HG03342 (cell line): ENCODE measurements at regions not wholly inside any gene's neighbourhood (a gene's known extent, or its start where the extent isn't known, plus 50 kb on each side); places are given as distances from the start of the nearest gene placed in this dataset.
"Not testable (repeated sequence)": the region's sequence is repeated elsewhere in the genome, so short reads cannot be mapped to it uniquely, and the experiment has no call there.

Source experiments
- ATAC-seq: cut with Tn5 transposase; IDR thresholded peaks from one replicate; pipeline ENCODE4 v1.9.1; 2021; ENCODE audit warnings: mild to moderate bottlenecking, moderate library complexity; ENCODE audit not compliant: unreplicated experiment

DNA sequence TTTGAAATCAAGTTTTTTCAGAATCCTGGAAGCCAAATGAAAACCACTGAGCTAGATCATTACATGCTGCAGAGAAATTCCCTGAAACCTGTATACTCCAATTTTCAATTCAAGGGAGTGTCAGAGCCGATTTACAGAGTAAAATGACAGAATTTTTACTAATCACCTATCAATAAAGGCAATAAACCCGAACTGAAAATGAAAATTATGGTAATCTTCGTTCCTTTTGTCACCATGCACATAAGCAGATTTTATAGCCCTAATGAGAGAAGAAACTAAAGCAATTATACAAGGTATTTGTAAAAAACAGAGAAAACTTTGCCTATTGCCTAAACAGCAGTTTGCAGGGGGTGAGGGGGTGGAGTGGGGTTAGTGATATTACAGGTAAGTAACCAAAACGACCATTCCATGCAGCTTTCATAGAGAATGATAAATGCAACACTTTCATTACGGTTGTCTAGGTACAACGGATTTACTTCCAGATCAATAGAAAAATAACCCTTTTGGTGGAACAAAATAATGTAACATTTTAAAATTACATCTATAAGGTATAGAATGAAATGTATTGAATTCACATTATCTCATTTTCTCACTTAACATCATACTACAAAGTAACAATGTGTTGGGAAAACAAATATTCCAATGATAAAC is 115.2 kb upstream of the BEND6 start:
- ATAC-seq = no peak

DNA sequence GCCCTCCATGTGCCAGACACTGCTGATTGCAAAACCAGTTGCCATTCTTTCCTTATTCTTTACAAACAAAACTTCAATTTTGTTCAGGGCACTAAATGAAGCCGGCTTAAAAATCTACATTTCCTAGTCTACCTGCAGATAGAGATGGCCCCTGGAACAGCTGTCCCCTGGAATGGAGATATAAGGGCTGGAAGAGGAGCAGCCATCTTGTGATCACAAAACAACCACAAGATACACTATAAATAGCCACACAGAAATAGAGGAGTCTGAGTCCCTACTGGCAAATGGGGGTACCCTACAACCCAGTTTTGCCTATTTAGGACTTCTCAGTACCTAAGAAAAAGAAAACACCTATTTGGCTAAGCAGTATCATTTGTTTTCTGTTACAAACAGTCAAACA is 115.9 kb upstream of the BEND6 start:
- ATAC-seq = no peak

DNA sequence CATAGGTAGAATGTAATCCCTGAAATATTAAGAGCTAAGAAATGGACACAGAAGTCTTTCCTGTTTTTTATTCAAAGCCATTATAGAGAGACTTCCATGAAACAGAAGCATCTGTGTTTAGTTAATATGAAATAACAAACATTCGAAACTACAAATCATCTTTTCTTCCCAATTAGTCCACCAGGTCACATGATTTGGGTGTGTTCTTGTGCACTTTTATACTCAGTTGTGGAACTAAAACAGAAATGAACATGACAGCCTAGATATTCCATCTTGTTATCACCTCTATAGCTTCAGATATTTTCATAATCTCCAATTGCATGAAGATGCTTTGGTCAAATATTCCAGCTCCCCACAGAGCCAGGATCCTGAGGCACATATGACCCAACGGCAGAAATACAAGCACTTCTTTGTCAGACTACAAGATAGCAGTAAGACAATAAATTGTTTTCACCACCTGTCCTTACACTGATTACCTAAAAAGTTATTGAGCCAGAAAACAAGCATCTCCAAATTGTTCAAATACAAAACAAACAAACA is 116.8 kb upstream of the BEND6 start:
- no peak for ATAC-seq

DNA sequence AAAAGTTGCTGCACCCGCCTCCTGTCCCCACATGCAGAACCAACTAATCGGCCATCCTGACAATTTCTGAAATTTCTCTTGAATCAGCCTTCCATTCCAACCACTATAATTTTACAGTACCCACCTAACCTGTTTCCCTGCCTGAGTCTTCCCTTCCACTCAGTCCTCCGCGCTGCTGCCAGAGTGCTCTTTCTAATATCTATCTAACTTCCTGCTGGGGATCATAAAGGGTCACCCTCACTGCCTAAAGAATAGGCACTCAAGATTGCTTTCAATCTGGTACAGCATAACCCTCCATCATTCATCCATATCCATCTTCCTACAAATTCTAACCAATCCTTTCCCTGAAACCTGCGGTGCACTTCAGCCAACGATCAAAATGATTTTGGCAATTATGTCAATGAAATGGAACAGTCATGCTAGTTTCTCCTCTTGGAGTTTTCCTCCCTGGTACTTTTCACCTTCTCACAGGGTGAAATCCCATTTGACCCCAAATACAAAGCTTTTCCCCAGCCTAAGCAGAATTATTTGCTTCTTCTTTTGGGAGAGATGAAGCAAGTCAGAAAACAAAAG is 117.5 kb upstream of the BEND6 start:
- ATAC-seq = no peak

DNA sequence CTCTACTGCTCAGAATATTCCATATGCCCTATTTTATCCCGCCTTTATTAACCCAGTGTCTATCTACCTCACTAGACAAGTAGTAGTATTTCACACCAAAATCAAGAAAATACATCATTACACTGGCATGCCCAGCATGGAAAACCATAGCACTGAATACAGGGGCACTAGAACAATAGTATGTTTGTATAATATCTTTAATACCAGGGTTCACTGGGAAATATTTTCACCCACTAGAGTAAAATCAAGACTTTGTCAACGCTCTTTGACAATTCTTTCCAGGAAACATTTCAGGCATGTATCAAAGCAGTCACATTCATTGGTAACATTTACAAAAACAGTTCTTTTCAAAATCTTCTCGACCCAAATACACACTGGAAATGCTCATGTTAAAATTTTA is 119.3 kb upstream of the BEND6 start:
- ATAC-seq = no peak

DNA sequence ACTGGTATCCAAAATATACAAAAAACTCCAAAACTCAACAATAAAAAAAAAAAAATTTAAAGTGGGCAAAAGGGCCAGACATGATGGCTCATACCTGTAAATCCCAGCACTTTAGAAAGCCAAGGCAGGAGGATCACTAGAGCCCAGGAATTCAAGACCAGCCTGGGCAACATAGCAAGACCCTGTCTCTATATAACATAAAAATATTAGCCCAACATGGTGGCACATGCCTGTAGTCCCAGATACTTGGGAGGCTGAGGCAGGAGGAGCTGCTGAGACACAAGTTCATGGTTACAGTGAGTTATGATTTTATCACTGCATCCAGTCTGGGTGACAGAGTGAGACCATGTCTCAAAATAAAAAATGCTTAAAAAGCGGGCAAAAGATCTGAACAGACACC is 121.0 kb upstream of the BEND6 start:
- ATAC-seq = no peak

DNA sequence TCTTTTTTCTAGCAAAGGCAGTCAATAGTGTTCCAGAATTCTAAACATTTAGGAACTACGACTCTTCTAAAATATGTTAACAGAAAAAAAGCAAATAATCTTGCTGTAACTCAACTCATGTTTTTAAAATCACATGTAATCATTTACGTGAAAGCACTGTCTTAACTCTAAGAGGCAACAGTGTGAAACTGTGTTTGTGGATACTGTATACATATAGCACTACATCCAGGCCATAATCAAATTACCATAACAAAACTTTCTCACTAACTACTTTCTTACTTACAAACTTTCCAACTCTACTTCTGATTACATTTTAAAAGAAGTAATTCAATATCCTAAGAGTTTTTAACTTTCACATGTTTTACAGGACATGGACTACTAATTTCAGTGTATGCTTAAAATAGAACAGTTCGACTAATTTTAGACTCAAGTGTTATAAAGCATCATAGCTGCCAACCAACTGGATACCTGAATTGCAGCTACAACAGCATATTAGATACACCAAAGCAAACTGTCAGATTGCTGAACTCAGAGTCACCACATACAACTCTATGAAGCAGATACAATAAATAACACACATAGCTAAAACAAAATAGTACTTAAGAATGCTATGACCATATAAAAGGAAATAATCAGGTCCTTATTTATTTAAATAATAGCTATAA is 121.6 kb upstream of the BEND6 start:
- no peak for ATAC-seq

DNA sequence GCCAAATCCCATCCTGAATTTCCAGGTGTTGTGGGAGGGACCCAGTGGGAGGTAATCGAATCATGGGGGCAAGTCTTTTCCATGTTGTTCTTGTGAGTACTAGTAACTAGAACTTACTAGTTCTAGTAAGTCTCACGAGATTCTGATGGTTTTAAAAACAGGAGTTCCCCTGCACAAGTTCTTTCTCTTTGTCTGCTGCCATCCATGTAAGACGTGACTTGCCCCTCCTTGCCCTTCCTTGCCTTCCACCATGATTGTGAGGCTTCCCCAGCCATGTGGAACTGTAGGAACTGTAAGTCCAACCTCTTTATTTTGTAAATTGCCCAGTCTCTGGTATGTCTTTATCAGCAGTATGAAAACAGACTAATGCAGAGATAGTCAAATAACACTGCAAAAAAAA is 122.7 kb upstream of the BEND6 start:
- ATAC-seq = no peak

DNA sequence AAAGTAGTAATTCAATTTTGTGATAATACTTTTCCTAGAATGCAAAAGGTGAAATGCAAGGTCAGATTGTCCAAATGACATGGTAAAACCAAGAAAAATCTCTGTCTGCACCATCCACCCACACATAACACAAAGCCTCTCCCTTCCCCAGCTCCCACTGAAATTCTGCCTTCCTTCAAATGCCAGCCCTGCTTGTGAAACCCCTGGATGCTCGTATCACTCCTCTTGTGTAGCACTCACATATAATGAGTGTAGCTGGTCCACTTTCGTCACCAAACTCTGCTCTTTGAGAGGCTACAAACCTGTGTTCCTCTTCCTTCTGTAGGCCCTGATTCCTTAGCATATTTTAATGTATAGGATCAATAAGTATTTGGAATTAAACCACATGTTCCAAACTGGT is 123.6 kb upstream of the BEND6 start:
- ATAC-seq = no peak

DNA sequence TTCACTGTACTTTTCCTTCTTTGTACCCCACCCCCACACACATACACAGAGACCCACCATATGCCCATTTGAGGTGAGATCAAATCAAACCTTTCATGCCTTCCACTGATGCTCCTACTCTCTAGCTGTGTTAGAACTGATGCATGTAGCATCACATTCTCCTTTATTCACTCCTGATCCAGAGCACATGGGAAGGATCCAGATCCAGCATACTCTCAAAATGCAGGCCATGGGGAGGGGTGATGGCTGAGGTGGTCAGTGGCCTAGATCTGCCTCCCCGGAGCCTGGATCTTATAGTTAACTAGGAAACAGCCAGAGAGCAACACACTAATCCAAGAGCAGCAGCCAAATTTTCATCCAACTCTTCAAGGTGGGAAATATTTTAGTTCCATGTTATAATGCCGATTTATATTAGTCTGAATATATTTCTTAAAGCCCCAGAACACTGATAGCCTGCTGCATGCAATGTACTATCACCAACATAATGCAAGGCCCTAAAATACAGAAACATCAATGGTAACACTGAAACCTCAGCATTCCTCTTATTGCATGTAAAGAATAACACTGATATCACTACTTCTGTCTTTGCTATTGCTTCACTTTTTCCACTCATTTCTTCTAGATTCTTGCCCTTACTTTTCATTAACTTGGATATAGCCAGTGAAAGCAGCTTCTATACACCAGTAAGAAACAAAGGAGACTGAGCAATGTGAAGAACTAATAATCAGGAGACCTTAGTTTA is 126.8 kb upstream of the BEND6 start:
- no peak for ATAC-seq

DNA sequence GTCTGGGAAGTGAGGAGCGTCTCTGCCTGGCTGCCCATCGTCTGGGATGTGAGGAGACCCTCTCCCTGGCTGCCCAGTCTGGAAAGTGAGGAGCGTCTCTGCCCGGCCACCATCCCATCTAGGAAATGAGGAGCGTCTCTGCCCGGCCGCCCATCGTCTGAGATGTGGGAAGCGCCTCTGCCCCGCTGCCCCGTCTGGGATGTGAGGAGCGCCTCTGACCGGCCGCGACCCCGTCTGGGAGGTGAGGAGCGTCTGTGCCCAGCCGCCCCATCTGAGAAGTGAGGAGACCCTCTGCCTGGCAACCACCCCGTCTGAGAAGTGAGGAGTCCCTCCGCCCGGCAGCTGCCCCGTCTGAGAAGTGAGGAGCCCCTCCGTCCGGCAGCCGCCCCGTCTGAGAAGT is 130.5 kb upstream of the BEND6 start:
- not testable (repeated sequence) for ATAC-seq

DNA sequence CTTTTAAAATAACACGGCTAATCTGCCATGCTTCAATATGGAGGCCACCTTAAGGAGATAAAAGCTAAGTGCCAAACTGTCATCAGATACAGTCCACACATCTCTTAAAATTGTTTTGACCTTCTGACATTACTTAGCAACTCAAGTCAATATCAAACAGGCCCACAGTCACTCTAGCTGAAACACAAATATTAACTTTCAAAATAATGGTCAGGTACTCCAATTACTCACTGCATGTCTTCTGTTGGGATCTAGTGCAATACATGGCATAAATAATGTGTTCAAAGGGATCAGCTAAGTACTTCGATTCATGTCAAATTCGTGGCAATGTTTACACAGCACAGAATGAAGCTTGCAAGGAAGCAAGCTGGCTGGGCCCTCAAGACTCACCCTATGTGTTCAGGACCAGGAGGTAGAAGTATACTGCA is 133.9 kb upstream of the BEND6 start:
- no peak for ATAC-seq

DNA sequence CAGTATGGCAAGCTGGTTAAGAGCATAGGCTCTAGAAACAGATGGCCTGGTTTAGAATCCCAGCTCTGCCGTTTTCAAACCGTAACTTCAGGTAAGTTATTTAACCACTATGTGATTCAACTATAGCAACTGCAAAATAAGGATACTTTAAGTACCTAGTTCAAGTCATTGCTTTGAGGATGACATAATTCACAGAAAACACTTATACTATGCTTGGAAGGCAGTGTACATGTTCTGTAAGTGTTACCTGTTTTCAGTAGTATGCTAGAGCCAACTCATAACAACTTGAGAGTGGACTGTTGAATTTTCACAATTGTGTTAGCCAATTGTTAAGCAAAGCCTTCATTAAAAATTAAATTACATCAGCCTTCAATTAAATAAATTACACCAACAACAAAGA is 134.8 kb upstream of the BEND6 start:
- ATAC-seq = no peak

DNA sequence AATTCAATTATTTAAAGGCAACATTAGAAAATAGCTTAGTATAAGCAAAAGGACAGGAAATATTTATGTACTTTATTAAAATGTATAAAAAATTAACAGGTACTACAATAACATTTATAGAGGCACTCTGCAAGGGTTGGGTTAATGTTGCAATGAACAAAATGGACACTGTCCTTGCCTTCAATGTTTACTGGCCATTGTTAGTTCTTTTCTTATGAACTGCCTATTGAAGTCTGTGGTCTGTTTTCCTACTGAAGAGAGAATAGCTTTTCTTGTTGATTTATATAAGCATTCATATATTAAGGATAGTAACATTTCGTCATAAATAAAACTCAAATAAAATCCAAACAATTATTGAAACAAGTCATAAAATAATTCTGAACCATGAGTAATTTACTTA is 135.3 kb upstream of the BEND6 start:
- ATAC-seq = no peak

DNA sequence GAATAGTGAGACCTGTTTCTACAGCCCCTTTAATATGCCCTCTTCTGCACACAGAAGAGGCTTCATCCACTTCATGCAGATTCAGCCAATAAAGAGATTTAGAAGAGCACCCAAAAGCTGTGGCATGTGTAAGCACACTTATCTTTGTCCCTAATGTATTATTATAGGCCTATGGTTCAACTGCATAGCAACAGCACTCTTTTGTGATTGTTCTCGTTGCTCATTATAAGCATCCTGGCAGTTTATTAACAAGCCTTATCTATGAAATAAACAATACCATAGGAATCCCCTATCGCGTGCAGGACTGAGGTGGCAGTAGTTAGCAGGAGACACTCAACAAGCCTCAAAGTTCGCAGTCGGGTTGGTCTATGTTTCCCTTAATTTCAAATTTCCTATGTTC is 138.5 kb upstream of the BEND6 start:
- no peak for ATAC-seq

DNA sequence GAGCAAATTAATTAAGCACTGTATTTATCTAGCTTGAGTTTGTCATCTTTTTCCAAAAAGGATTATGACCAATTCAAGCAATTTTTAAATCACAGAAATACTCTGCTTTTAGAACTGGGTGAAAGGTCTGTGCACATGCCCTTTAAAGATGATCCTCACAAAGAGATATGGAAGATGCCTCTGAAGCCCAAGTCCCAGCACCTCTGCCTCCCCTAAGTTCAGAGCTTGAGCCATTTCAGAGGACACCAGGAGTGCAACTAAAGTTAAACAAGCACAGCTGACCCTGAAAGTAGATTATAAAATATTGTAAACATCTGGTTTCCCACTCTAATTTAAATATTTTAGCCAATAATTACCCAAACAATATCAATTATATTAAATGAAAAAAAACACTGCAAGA is 139.5 kb upstream of the BEND6 start:
- no peak for ATAC-seq

DNA sequence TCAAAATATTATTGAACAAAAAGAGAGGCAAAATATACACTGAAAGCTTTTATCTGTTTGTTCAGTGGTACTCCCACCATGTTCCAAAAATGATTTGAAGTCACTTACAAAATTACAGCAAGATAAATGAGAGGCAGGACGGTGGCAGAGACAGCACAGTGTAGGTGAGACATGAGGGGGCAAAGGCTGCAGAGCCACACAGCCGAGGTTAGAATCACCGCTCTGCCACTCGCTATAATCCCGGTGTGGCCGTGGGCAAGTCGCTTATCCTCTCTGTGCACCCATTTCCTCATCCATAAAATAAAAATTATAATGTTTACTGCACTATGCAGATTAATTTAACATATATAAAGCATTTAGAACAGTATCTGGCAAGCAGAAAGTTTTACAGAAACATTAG is 140.1 kb upstream of the BEND6 start:
- no peak for ATAC-seq

DNA sequence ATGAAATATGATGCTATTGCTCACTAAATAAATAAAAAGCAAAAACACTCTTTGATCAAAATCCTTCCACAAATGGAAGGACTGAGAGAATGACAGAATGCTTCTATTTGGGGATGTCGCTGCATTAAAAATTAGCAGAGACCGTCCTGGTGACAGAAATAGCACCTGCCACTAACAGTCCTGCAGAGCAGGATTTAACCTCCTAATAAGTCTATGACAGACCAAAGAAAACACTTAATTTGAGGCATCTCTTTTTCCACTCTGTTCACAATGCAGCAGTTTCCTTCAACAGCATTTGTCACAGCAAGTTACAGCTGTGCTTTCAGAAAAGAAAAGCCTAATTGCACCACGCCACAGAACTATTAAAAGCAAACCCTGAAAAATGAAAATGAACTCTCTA is 140.6 kb upstream of the BEND6 start:
- no peak for ATAC-seq

DNA sequence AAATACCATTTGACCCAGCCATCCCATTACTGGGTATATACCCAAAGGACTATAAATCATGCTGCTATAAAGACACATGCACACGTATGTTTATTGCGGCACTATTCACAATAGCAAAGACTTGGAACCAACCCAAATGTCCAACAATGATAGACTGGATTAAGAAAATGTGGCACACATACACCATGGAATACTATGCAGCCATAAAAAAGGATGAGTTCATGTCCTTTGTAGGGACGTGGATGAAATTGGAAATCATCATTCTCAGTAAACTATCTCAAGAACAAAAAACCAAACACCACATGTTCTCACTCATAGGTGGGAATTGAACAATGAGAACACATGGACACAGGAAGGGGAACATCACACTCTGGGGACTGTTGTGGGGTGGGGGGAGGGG is 142.1 kb upstream of the BEND6 start:
- ATAC-seq = not testable (repeated sequence)

DNA sequence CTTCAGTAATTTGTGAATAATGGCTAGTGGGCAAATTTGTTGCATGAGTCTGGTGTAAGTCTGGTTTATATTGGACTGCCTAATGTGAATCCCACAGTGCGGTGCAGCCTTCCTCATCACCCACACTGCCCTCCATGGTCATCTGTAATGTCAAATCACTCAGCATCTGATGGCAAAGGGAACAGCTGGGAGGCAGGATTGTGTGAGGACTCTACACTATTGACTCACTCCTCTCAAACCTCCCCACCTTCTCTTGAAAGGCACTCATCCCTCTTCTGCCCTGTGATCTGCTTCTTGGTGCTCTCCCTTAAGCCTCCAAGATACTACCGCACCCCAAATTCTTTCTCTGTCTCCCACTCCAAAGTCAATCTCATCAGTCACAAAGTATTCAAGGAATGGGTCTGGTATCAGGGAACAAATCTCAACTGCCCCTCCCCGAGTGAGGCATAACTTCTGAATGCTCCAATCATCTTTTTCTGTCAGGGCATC is 146.0 kb upstream of the BEND6 start:
- ATAC-seq = peak; percentile 43

DNA sequence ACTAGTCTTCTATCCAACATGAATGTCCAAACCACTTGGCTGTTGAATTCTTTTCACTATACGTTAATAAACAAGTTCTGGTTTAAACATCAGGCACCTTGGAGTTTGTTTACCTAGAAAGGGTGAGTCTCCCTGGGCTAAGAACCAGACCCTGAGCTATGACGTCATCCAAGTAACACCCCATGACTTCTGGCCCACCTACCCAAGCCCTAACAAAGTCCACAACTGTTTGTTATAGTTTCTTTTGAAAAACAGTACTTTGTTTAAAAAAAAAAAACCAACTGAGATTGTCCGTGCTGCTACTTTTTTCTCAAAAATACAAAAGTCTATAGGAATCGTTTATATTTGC is 146.9 kb upstream of the BEND6 start:
- ATAC-seq = no peak
